ENCODE measurements at regions not wholly inside any gene's neighbourhood (a gene's known extent, or its start where the extent isn't known, plus 50 kb on each side); places are given as distances from the start of the nearest gene placed in this dataset.
"Not testable (repeated sequence)": the region's sequence is repeated elsewhere in the genome, so short reads cannot be mapped to it uniquely, and the experiment has no call there.

DNA sequence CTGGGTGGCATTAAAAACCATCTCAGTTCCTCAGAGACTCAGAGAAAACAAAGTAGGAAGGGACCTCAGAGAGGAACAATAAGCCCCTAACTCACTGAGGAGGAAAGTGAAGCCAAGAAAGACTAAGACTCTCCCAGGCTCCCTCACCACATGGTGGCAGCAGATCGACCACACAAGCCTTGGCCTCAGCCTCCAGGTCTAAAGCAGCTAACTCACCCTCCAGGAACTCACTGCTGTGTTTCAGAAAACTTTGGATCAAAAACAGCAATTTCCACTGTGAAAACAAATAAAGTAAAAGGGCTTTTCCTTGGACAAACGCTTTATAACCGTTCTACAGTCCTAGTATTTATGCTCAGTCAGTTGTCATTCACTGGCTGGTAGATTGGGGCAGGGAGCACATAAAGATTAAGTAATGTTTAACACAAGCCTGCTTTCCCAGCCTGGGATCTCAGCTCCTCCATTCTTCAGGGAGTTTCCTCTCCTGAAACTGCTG lies 137.4 kb downstream of the PPIAL4G start:
- not testable (repeated sequence) for TF ChIP-seq EZH2 (IDR thresholded peaks at IDR 0.05; ENCODE audit: borderline replicate concordance, low read depth, low read length, poor library complexity, severe bottlenecking)
- TF ChIP-seq, protein P1, sequence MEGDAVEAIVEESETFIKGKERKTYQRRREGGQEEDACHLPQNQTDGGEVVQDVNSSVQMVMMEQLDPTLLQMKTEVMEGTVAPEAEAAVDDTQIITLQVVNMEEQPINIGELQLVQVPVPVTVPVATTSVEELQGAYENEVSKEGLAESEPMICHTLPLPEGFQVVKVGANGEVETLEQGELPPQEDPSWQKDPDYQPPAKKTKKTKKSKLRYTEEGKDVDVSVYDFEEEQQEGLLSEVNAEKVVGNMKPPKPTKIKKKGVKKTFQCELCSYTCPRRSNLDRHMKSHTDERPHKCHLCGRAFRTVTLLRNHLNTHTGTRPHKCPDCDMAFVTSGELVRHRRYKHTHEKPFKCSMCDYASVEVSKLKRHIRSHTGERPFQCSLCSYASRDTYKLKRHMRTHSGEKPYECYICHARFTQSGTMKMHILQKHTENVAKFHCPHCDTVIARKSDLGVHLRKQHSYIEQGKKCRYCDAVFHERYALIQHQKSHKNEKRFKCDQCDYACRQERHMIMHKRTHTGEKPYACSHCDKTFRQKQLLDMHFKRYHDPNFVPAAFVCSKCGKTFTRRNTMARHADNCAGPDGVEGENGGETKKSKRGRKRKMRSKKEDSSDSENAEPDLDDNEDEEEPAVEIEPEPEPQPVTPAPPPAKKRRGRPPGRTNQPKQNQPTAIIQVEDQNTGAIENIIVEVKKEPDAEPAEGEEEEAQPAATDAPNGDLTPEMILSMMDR (conservative IDR thresholded peaks at IDR 0.05; ENCODE audit: low read depth, low read length), result peak; percentile 60
